ENCODE measurements at regions not wholly inside any gene's neighbourhood (a gene's known extent, or its start where the extent isn't known, plus 50 kb on each side); places are given as distances from the start of the nearest gene placed in this dataset.

- in situ Hi-C loops (cut with MboI; ENCODE audit: low sequenced_read_pairs, unreplicated experiment) = no loop called here
- TF ChIP-seq CTCF (IDR thresholded peaks at IDR 0.05; ENCODE audit: borderline replicate concordance, control extremely low read depth, extremely low read depth, insufficient read depth, missing control alignments) = no peak
- no peak for DNase-seq (ENCODE audit: low spot score)
Measured at GRCh38 chr7:47688311-47689100, 106.6 kb upstream of the TNS3 start.

- no peak for DNase-seq (ENCODE audit: low spot score)
- in situ Hi-C loops (cut with MboI; ENCODE audit: low sequenced_read_pairs, unreplicated experiment) = no loop called here
- no peak for TF ChIP-seq CTCF (IDR thresholded peaks at IDR 0.05; ENCODE audit: borderline replicate concordance, control extremely low read depth, extremely low read depth, insufficient read depth, missing control alignments)
Measured at GRCh38 chr7:47685712-47686376, 103.9 kb upstream of the TNS3 start.

- in situ Hi-C loops (cut with MboI; ENCODE audit: low sequenced_read_pairs, unreplicated experiment) = no loop called here
- no peak for TF ChIP-seq CTCF (IDR thresholded peaks at IDR 0.05; ENCODE audit: borderline replicate concordance, control extremely low read depth, extremely low read depth, insufficient read depth, missing control alignments)
- no peak for DNase-seq (ENCODE audit: low spot score)
Measured at GRCh38 chr7:47685151-47685550, 103.2 kb upstream of the TNS3 start.

- no peak for DNase-seq (ENCODE audit: low spot score)
- in situ Hi-C loops (cut with MboI; ENCODE audit: low sequenced_read_pairs, unreplicated experiment) = no loop called here
- TF ChIP-seq CTCF (IDR thresholded peaks at IDR 0.05; ENCODE audit: borderline replicate concordance, control extremely low read depth, extremely low read depth, insufficient read depth, missing control alignments) = no peak
Measured at GRCh38 chr7:47684728-47685127, 102.8 kb upstream of the TNS3 start.

- in situ Hi-C loops (cut with MboI; ENCODE audit: low sequenced_read_pairs, unreplicated experiment) = no loop called here
- no peak for TF ChIP-seq CTCF (IDR thresholded peaks at IDR 0.05; ENCODE audit: borderline replicate concordance, control extremely low read depth, extremely low read depth, insufficient read depth, missing control alignments)
- DNase-seq (ENCODE audit: low spot score) = no peak
Measured at GRCh38 chr7:47683485-47683898, 101.6 kb upstream of the TNS3 start.

GRCh38 chr7:47682874-47683273 is 101.0 kb upstream of the TNS3 start:
- in situ Hi-C loops (cut with MboI; ENCODE audit: low sequenced_read_pairs, unreplicated experiment) = no loop called here
- no peak for DNase-seq (ENCODE audit: low spot score)
- TF ChIP-seq CTCF (IDR thresholded peaks at IDR 0.05; ENCODE audit: borderline replicate concordance, control extremely low read depth, extremely low read depth, insufficient read depth, missing control alignments) = no peak

All from GM13976 (cell line).